A673 (cell line): ENCODE measurements at regions not wholly inside any gene's neighbourhood (a gene's known extent, or its start where the extent isn't known, plus 50 kb on each side); places are given as distances from the start of the nearest gene placed in this dataset.

ENCODE experiments used
- BruUV-seq: library from RNA; stranded (reverse); fragments of 400-500 nt; replicated peaks from 2 replicates; lab custom pipeline; 2021; lab: Mats Ljungman, UMichigan
- CTCF ChIA-PET: fragments of 300-600 bp; sonication (Branson Sonifier 250); formaldehyde crosslinking; loops from one replicate; lab custom pipeline; 2022; ENCODE audit warnings: antibody characterized with exemption; lab: Charles Lee
- POLR2A ChIA-PET: fragments of 300-600 bp; sonication (Branson Sonifier 250); formaldehyde crosslinking; loops from one replicate; lab custom pipeline; 2022; ENCODE audit warnings: antibody characterized with exemption; ENCODE audit not compliant: low non-redundant PET; lab: Charles Lee
- DNase-seq: peaks from one replicate; pipeline ENCODE4 v3.0.0-alpha.2; 2015; ENCODE audit warnings: low spot score
- H3K27ac ChIP-seq: fragments of 200-600 bp; sonication (generic); 2 replicates; pipeline ENCODE4 v1.5.1; 2016; ENCODE audit warnings: mixed run types, low read depth, mild to moderate bottlenecking, mixed read lengths, antibody characterized with exemption, low read length; ENCODE audit not compliant: poor library complexity, severe bottlenecking
- H3K27me3 ChIP-seq: fragments of 200-600 bp; sonication (generic); replicated peaks from 2 replicates; pipeline ENCODE4 v1.6.1; 2017; ENCODE audit warnings: mixed run types, low read depth, mild to moderate bottlenecking, mixed read lengths, antibody characterized with exemption, low read length; ENCODE audit not compliant: insufficient read depth, poor library complexity
- H3K36me3 ChIP-seq: fragments of 200-600 bp; sonication (generic); 2 replicates; pipeline ENCODE4 v1.6.1; 2016; ENCODE audit warnings: mixed run types, mild to moderate bottlenecking, mixed read lengths, antibody characterized with exemption, low read length; ENCODE audit not compliant: insufficient read depth, poor library complexity, severe bottlenecking
- H3K4me1 ChIP-seq: fragments of 200-600 bp; sonication (generic); 2 replicates; pipeline ENCODE4 v1.6.1; 2017; ENCODE audit warnings: mixed run types, mild to moderate bottlenecking, mixed read lengths, antibody characterized with exemption, low read length; ENCODE audit not compliant: insufficient read depth, poor library complexity, severe bottlenecking
- H3K4me3 ChIP-seq: fragments of 200-600 bp; sonication (generic); 2 replicates; pipeline ENCODE4 v1.5.1; 2016; ENCODE audit warnings: low read depth, mixed run types, mild to moderate bottlenecking, mixed read lengths, low read length; ENCODE audit not compliant: poor library complexity, severe bottlenecking
- H3K9me3 ChIP-seq: fragments of 200-600 bp; sonication (generic); 2 replicates; pipeline ENCODE4 v1.6.1; 2016; ENCODE audit warnings: mixed run types, low read depth, mild to moderate bottlenecking, mixed read lengths, antibody characterized with exemption, low read length; ENCODE audit not compliant: poor library complexity, severe bottlenecking
- EZH2 ChIP-seq: fragments of 200-600 bp; sonication (generic); IDR thresholded peaks from 2 replicates; pipeline ENCODE4 v1.6.1; 2017; ENCODE audit warnings: borderline replicate concordance, low read depth, mild to moderate bottlenecking, mixed read lengths, antibody characterized with exemption, low read length; ENCODE audit not compliant: poor library complexity, severe bottlenecking
- intact Hi-C: fragments of 100-400 bp; cut with micrococcal nuclease; formaldehyde crosslinking; loops from one replicate; pipeline ENCODE4 v1.10.0; 2022; ENCODE audit not compliant: unreplicated experiment
- TF ChIP-seq, protein P1 (sequence below): fragments of 300-800, 200-600 bp; sonication (generic); conservative IDR thresholded peaks from 2 replicates; pipeline ENCODE4 v1.5.1; 2017; ENCODE audit warnings: low read depth, mild to moderate bottlenecking, antibody characterized with exemption, low read length, moderate library complexity, mixed read lengths

DNA sequence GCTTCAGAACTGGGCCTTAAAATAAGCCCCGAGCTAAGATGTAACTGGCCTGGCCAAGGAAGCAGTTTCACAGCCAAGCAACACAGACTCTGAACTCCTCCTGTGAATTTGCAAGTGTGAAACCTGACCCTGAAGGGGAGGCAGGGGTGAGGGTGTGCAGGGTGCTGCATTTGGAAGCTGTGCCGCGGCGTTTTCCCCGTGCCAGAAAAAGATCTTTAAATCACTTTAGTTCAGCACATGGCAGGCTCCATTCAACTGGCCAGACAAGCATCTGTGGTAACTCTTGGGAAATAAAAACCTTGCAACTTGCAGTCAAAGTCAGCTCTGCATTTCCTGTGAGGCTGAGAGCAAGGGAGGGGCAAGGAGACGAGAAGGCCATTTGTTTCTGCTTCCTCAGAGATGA, 209.3 kb upstream of the SOX11 start:
- TF ChIP-seq, protein P1, sequence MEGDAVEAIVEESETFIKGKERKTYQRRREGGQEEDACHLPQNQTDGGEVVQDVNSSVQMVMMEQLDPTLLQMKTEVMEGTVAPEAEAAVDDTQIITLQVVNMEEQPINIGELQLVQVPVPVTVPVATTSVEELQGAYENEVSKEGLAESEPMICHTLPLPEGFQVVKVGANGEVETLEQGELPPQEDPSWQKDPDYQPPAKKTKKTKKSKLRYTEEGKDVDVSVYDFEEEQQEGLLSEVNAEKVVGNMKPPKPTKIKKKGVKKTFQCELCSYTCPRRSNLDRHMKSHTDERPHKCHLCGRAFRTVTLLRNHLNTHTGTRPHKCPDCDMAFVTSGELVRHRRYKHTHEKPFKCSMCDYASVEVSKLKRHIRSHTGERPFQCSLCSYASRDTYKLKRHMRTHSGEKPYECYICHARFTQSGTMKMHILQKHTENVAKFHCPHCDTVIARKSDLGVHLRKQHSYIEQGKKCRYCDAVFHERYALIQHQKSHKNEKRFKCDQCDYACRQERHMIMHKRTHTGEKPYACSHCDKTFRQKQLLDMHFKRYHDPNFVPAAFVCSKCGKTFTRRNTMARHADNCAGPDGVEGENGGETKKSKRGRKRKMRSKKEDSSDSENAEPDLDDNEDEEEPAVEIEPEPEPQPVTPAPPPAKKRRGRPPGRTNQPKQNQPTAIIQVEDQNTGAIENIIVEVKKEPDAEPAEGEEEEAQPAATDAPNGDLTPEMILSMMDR = no peak
- no peak for TF ChIP-seq EZH2
- BruUV-seq = no TSS peak
- POLR2A ChIA-PET = no interaction called here
- no peaks in the 10 kb centered on the region for H3K27me3 ChIP-seq
- intact Hi-C loops = no loop called here
- H3K4me1 ChIP-seq = peaks cover 24% of the 10 kb centered on the region
- peak; percentile 35 for DNase-seq
- no peaks in the 10 kb centered on the region for H3K36me3 ChIP-seq
- no peak overlapping the region for H3K4me3 ChIP-seq
- CTCF ChIA-PET = no interaction called here
- no peaks in the 10 kb centered on the region for H3K9me3 ChIP-seq
- no peak overlapping the region for H3K27ac ChIP-seq

DNA sequence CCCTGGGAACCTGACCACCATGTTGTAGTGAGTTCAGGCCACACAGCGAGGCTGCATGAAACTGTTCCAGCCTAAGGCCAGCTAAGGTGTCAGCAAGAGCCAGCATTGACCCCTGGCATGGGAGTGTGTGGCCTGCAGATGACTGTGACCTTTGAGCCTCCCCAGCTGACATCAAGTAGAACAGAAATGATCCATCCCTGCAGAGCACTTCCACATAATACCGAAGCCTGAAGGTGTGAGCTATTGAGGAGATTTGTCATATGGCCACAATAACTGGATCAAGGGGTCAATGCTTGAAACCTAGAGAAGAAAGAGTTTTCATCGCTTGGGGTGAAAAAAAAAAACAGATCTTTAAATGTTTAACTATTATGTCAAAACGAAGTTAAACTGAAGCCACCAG, 207.3 kb upstream of the SOX11 start:
- Histone ChIP-seq H3K27me3 (no peaks in the 10 kb centered on the region), H3K4me3 (no peak overlapping the region), H3K9me3 (no peaks in the 10 kb centered on the region), H3K4me1 (peaks cover 15% of the 10 kb centered on the region), H3K36me3 (no peaks in the 10 kb centered on the region), H3K27ac (no peak overlapping the region)
- BruUV-seq = no TSS peak
- ChIA-PET CTCF (no interaction called here), POLR2A (no interaction called here)
- intact Hi-C loops = no loop called here
- no peak for DNase-seq
- TF ChIP-seq, protein P1 = no peak
- no peak for TF ChIP-seq EZH2

DNA sequence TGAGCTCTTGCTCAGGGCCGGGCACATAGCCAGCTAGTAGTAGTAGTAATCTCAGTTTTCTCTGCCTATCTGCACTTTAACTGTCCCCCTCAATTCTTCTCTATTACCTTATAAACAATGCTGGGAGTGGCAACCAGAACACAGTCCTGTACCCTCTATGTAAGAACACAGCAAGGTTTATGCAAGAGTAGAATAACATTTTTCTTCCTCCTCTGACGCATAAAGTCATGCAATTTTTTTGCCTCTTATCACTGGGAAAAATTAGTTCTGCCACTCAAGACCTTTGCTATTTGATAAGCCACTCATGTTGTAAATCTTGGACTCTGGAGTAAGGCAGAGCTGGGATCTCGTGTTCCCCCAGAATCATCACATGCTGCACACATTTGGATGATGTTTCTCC, 200.7 kb upstream of the SOX11 start:
- DNase-seq = no peak
- TF ChIP-seq, protein P1 = no peak
- TF ChIP-seq EZH2 = no peak
- ChIA-PET CTCF (no interaction called here), POLR2A (no interaction called here)
- H3K27ac ChIP-seq = no peak overlapping the region
- no peak overlapping the region for H3K4me3 ChIP-seq
- no peaks in the 10 kb centered on the region for H3K36me3 ChIP-seq
- BruUV-seq = no TSS peak
- no peaks in the 10 kb centered on the region for H3K9me3 ChIP-seq
- no peaks in the 10 kb centered on the region for H3K27me3 ChIP-seq
- intact Hi-C loops = no loop called here
- H3K4me1 ChIP-seq = no peaks in the 10 kb centered on the region
